Esophagus (tissue), 2 donors: ENCODE measurements at regions not wholly inside any gene's neighbourhood (a gene's known extent, or its start where the extent isn't known, plus 50 kb on each side); places are given as distances from the start of the nearest gene placed in this dataset.

Experiments
- H3K27ac ChIP-seq, 2 donors: one replicate each; pipeline ENCODE4 v1.5.1; 2013; ENCODE audit warnings: low read depth in 2 of 2, mild to moderate bottlenecking in 2 of 2, inconsistent platforms in 1 of 2, low read length in 1 of 2, moderate library complexity in 1 of 2
- H3K27me3 ChIP-seq, 2 donors: one replicate each; pipeline ENCODE4 v1.6.1; 2013; ENCODE audit warnings: low read length in 2 of 2, control low read depth in 1 of 2, mild to moderate bottlenecking in 1 of 2; ENCODE audit not compliant: insufficient read depth in 2 of 2, control insufficient read depth in 1 of 2
- H3K36me3 ChIP-seq, 2 donors: one replicate each; pipeline ENCODE4 v1.6.1; 2013; ENCODE audit warnings: low read length in 1 of 2; ENCODE audit not compliant: control insufficient read depth in 2 of 2, insufficient read depth in 2 of 2
- H3K4me1 ChIP-seq, 2 donors: one replicate each; pipeline ENCODE4 v1.6.1; 2013; ENCODE audit warnings: low read length in 1 of 2; ENCODE audit not compliant: control insufficient read depth in 2 of 2, insufficient read depth in 2 of 2
- H3K4me3 ChIP-seq, 2 donors: one replicate each; pipeline ENCODE4 v1.5.1; 2013; ENCODE audit warnings: low read length in 2 of 2, mild to moderate bottlenecking in 2 of 2, low read depth in 1 of 2, moderate library complexity in 1 of 2
- H3K9me3 ChIP-seq, 2 donors: one replicate each; pipeline ENCODE4 v1.6.1; 2013; ENCODE audit warnings: mild to moderate bottlenecking in 2 of 2, low read depth in 1 of 2, low read length in 1 of 2, moderate library complexity in 1 of 2; ENCODE audit not compliant: control insufficient read depth in 2 of 2, insufficient read depth in 1 of 2
- WGBS, 2 donors: extraction: QIAGEN DNeasy Blood & Tissue Kit; methylation state at CpG; one replicate each; pipeline ENCODE4 v1.1.7; 2013; 5-methylcytosine and 5-hydroxymethylcytosine counted together
- donor health status: healthy with polysubstance abuse.
- donor health status: Bipolar disorder and iron deficiency.

DNA sequence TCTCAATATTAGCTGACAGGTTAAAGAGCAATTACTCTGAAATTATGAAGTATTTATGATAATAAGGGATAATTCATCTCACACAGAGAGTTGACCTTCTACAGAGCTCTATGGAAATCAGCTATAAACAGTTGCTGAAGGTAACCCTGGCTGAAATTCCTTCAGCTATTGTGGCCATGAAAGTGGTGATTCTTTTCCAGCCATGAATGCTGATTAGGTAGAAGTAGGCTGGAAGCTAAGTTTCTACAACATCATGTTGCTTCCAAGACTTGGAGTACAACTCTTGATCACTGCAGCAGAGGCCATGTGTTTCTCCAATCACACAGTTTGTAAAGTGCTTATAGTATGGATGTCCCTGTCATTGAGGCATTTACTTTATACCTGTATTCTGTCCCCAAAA is 2128.9 kb downstream of the MRPL39 start:
- Histone ChIP-seq H3K4me3 (no peak overlapping the region), H3K27ac (no peak overlapping the region), H3K9me3 (no peaks in the 10 kb centered on the region), H3K27me3 (no peaks in the 10 kb centered on the region), H3K36me3 (no peaks in the 10 kb centered on the region), H3K4me1 (no peaks in the 10 kb centered on the region)

DNA sequence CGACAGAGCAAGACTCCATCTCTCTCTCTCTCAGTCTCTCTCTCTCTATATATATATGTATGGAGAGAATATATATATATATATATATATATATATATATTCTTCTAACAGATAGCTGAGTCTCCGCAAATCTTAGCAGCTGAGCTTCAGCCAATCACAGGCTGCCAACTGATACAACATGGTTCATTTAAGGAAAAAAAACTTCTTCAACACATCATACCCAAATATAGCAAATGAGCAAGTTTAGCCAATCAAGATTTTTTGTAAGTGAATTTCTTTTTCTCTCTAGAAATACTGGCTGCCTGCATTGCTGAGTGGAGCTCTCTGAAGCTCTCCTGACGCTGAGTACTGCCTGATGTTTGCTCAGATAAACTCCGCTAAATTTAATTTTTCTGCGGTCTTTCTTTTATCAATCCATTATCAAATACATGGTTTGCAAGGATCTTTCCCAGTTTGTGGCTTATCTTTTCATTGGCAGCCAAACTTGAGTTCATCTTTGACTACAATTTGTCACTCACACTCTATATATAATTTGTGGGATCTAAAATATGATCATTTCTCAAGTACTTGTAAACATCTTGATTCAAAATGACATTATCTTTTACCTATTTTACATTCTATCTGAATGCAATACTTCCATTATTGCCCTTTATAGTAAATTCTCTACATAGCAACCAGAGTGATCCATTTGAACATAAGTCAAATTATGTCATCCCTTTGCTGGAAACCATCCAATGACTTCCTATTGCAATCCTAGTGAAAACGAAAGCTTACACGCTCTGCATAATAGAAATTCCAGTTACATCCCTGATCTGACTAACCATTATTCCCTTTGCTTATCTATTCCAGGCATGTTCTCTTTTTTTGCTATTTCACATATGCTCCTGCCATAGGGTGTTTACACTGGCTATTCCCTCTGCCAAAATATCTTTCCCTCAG is 2131.7 kb downstream of the MRPL39 start:
- Histone ChIP-seq H3K9me3 (no peaks in the 10 kb centered on the region), H3K4me3 (no peak overlapping the region)
- WGBS, 2 donors = 76 to 79% methylated on average over 7 of the region's 7 CpGs

DNA sequence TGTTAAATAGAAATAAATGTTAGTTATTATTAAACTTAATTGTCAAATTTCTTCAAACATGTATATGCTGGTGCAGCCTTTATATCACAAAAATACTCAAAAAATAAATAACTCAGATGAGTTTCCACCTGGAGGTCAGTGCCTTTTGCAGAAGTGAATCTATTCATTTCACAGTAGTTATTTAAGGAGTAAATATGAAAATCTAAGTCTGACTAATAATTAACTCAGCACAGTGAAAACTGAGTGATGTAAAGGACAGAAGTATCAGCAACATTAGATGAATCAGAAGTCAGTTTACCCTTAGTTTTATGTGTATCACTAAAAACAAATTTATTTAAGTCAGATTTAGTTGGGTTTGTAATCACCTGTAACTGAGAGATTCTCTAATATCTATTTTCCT is 2135.4 kb downstream of the MRPL39 start:
- no peaks in the 10 kb centered on the region for H3K4me1 ChIP-seq
- no peaks in the 10 kb centered on the region for H3K9me3 ChIP-seq
- no peaks in the 10 kb centered on the region for H3K27me3 ChIP-seq
- no peaks in the 10 kb centered on the region for H3K36me3 ChIP-seq
- no peak overlapping the region for H3K4me3 ChIP-seq
- H3K27ac ChIP-seq = no peak overlapping the region

More for the DNA sequence above, 2131.7 kb downstream of the MRPL39 start:
- no peaks in the 10 kb centered on the region for H3K4me1 ChIP-seq
- H3K36me3 ChIP-seq = no peaks in the 10 kb centered on the region
- no peak overlapping the region for H3K27ac ChIP-seq
- no peaks in the 10 kb centered on the region for H3K27me3 ChIP-seq

DNA sequence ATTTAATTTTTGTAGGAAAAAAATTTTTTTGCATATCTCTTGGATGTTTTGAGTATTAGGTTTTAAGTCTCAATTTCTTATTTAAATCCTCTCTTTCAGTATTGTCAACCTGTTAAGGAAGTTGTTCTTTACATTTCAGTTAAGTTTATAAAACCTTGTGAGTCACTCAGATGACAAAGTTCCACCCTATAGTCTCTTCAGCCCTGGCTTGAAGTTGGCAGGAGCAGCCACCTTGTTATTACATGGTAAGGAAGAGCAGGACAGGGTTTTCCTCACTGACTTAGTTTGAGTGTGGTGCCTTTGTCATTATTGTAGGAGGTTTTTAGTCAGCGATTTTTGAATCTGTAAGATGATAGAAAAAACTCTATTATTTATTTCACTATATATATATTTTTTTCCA is 2143.9 kb downstream of the MRPL39 start:
- H3K4me1 ChIP-seq = no peaks in the 10 kb centered on the region
- H3K36me3 ChIP-seq = no peaks in the 10 kb centered on the region
- WGBS, 2 donors = 38 to 89% methylated on average over 1 of the region's 1 CpG
- H3K27me3 ChIP-seq = no peaks in the 10 kb centered on the region
- H3K4me3 ChIP-seq = no peak overlapping the region
- no peaks in the 10 kb centered on the region for H3K9me3 ChIP-seq
- H3K27ac ChIP-seq = no peak overlapping the region

DNA sequence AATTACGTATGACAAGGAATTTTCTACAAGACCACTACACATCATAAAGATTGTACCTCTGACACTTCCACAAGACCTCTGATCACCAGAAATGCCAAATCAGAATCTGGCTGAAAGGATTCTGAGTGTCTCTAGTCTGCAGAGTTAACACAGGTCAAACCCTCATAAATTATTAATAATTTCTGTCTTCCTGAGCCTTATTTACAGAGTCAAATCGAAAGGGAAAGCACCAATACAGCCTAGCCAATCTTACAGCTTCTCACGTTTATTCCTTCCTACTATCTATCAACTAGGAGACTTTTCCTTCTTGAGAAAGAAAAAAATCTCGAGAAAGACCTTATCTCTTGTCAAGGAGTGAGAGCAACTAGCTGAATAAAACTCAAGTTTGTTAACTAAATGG is 2151.6 kb downstream of the MRPL39 start:
- Histone ChIP-seq H3K27ac (no peak overlapping the region), H3K27me3 (no peaks in the 10 kb centered on the region), H3K4me1 (no peaks in the 10 kb centered on the region), H3K4me3 (no peak overlapping the region), H3K9me3 (no peaks in the 10 kb centered on the region), H3K36me3 (no peaks in the 10 kb centered on the region)
- WGBS, 2 donors = 61 to 62% methylated on average over 4 of the region's 4 CpGs

DNA sequence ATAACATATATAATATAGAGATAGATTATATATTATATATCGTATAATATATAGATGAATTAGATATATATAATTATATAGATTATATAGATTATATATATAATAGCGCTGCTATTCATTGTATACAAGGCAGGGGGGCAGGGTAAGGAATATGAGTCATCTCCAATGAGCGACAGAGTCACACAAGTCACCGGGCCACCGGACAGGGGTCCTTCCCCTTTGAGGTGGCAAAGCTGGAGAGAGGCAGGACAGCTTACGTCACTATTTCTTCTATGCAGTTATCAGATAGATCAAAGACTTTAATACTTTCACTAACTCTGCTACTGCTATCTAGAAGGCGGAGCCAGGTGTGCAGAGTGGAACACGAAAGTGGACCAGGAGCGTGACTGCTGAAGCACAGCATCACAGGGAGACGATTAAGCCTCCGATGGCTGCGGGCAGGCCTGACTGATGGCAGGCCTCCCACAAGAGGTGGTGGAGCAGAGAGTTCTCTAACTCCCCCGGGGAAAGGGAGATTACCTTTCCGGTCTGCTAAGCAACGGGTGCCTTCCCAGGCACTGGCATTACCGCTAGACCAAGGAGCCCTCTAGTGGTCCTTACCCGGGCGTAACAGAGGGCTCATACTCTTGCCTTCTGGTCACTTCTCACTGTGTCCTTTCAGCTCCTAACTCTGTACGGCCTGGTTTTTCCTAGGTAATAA is 2154.7 kb downstream of the MRPL39 start:
- no peaks in the 10 kb centered on the region for H3K9me3 ChIP-seq
- H3K36me3 ChIP-seq = no peaks in the 10 kb centered on the region
- no peak overlapping the region for H3K4me3 ChIP-seq
- no peaks in the 10 kb centered on the region for H3K27me3 ChIP-seq
- H3K27ac ChIP-seq = no peak overlapping the region
- 48% methylated on average over 19 of the region's 19 CpGs for WGBS, 2 donors
- no peaks in the 10 kb centered on the region for H3K4me1 ChIP-seq

DNA sequence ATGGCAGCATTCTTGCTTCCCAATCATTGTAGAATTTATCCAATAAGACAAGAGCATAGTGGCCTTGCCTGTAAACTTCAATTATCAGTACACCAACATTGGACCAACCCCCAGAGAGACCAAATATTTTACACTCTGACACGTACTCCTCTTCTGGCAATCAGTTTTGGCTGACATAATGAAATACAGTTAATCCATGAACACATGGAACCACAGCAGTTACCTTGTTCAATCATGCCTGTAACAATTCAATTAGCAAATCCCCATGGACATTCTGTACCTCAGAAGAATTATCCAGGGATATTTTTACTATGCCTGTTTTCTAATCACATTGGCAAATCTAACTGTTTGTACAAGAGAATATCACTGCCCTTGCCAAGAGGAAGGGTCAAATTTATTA is 2162.0 kb downstream of the MRPL39 start:
- no peak overlapping the region for H3K4me3 ChIP-seq
- 55 to 56% methylated on average over 1 of the region's 1 CpG for WGBS, 2 donors
- no peaks in the 10 kb centered on the region for H3K9me3 ChIP-seq
- H3K4me1 ChIP-seq = no peaks in the 10 kb centered on the region
- no peaks in the 10 kb centered on the region for H3K27me3 ChIP-seq
- H3K27ac ChIP-seq = no peak overlapping the region
- H3K36me3 ChIP-seq = no peaks in the 10 kb centered on the region

DNA sequence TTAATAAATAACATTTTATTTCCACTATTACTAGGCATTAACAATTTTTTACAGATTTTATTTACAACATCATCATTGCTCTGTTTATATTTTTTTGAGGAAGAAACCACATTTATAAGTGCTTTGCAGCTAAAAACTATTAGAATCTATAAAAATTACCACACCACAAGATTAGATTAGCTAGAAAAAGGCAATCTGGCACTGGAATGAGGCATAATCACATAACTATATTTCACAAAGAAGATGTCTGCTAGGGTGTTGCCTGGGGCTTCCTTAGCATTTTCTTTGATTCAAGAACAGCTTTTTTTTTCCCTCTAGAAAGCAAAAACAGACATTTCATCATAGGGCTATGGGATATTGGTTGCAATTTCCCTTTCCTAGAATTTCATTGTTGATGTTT is 2169.2 kb downstream of the MRPL39 start:
- H3K27ac ChIP-seq = no peak overlapping the region
- no peaks in the 10 kb centered on the region for H3K4me1 ChIP-seq
- no peak overlapping the region for H3K4me3 ChIP-seq
- no peaks in the 10 kb centered on the region for H3K36me3 ChIP-seq
- H3K27me3 ChIP-seq = no peaks in the 10 kb centered on the region
- H3K9me3 ChIP-seq = no peaks in the 10 kb centered on the region

DNA sequence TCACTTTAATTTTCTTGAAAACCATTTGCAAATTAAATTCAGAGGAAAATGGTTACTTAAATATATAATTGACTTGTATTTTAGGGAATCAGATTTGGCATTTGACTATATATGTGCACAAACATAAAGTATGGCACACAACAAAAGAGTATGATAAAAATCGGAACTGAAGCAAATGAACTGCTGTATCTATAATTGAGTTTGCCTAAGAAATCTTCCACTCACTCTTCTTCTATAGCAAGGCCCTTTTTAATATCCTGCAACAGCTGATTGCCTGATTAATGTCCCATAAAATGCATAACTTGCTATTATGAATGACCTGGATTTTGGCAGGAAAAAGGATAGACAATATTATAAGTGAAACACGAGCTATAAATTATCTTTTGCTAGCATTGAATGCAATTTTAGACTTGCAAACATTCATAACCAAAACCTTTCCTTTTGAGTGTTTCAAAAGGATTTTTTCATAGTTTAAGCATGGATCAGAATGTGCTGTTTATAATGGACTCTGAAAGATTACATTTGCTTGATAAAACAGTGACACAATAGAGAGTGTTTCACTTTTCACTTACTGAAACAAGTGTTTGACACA is 2204.3 kb downstream of the MRPL39 start:
- Histone ChIP-seq H3K9me3 (peaks cover 2 to 3% of the 10 kb centered on the region in 2 donors), H3K27ac (no peak overlapping the region), H3K36me3 (no peaks in the 10 kb centered on the region), H3K27me3 (no peaks in the 10 kb centered on the region), H3K4me1 (no peaks in the 10 kb centered on the region), H3K4me3 (no peak overlapping the region)
- 26 to 33% methylated on average over 2 of the region's 2 CpGs for WGBS, 2 donors
